ENCODE measurements at regions not wholly inside any gene's neighbourhood (a gene's known extent, or its start where the extent isn't known, plus 50 kb on each side); places are given as distances from the start of the nearest gene placed in this dataset.

- TF ChIP-seq EZH2 (IDR thresholded peaks at IDR 0.05): no peak
- no peak for TF ChIP-seq POLR2AphosphoS5 (IDR thresholded peaks at IDR 0.05; ENCODE audit: borderline replicate concordance, low read depth, low read length)
- TF ChIP-seq FOXP2 (optimal IDR thresholded peaks at IDR 0.05; ENCODE audit: control extremely low read depth, extremely low read length, insufficient read depth): no peak
Measured at GRCh38 chr10:28137907-28138880, 139.3 kb upstream of the ODAD2 start.

Data from SK-N-MC (cell line).